Caco-2 (cell line): ENCODE measurements at regions not wholly inside any gene's neighbourhood (a gene's known extent, or its start where the extent isn't known, plus 50 kb on each side); places are given as distances from the start of the nearest gene placed in this dataset.

Source experiments
- BruUV-seq: library from RNA; stranded (reverse); fragments of 400-500 nt; replicated peaks from 2 replicates; lab custom pipeline; 2021; lab: Mats Ljungman, UMichigan
- CTCF ChIA-PET: fragments of 300-600 bp; sonication (Branson Sonifier 250); formaldehyde crosslinking; loops from one replicate; lab custom pipeline; 2022; ENCODE audit warnings: antibody characterized with exemption; lab: Charles Lee
- POLR2A ChIA-PET: fragments of 300-600 bp; sonication (Branson Sonifier 250); formaldehyde crosslinking; loops from one replicate; lab custom pipeline; 2022; ENCODE audit warnings: antibody characterized with exemption; lab: Charles Lee
- DNase-seq, 2 experiments: peaks; one replicate each; pipeline versions ENCODE4 v3.0.0 to v3.0.0-alpha.2; 2020 to 2022
- H3K27me3 ChIP-seq: replicated peaks from 2 replicates; pipeline ENCODE4 v1.6.0; 2011; ENCODE audit warnings: low read length; ENCODE audit not compliant: control insufficient read depth, insufficient read depth
- H3K36me3 ChIP-seq: 2 replicates; pipeline ENCODE4 v1.5.1; 2011; ENCODE audit warnings: low read length; ENCODE audit not compliant: control insufficient read depth, insufficient read depth
- H3K4me1 ChIP-seq: fragments of 250-450 bp; sonication (Bioruptor Pico); 2 replicates; pipeline ENCODE4 v1.5.1; 2020; ENCODE audit warnings: mild to moderate bottlenecking
- H3K4me3 ChIP-seq: 2 replicates; pipeline ENCODE4 v1.5.1; 2011; ENCODE audit warnings: low read depth, mild to moderate bottlenecking, control low read depth, low read length
- H3K9me3 ChIP-seq: fragments of 250-450 bp; sonication (Bioruptor Pico); 2 replicates; pipeline ENCODE4 v1.5.1; 2020; ENCODE audit warnings: mild to moderate bottlenecking, moderate library complexity
- H3K27ac Mint-ChIP-seq: one replicate; pipeline ENCODE4 v1.8.0; 2022; ENCODE audit warnings: mixed read lengths; ENCODE audit not compliant: unreplicated experiment
- H3K27me3 Mint-ChIP-seq: one replicate; pipeline ENCODE4 v1.8.0; 2022; ENCODE audit warnings: mixed read lengths; ENCODE audit not compliant: insufficient read depth, unreplicated experiment
- H3K36me3 Mint-ChIP-seq: one replicate; pipeline ENCODE4 v1.8.0; 2022; ENCODE audit warnings: mild to moderate bottlenecking, mixed read lengths; ENCODE audit not compliant: insufficient read depth, unreplicated experiment
- H3K4me1 Mint-ChIP-seq: one replicate; pipeline ENCODE4 v1.8.0; 2022; ENCODE audit warnings: low read depth, mixed read lengths; ENCODE audit not compliant: unreplicated experiment
- H3K4me3 Mint-ChIP-seq: one replicate; pipeline ENCODE4 v1.8.0; 2022; ENCODE audit warnings: mild to moderate bottlenecking, moderate library complexity, mixed read lengths; ENCODE audit not compliant: unreplicated experiment
- H3K9me3 Mint-ChIP-seq: one replicate; pipeline ENCODE4 v1.8.0; 2022; ENCODE audit warnings: mixed read lengths; ENCODE audit not compliant: unreplicated experiment
- CTCF ChIP-seq, 2 experiments: fragments of 200-600 bp in 1 of 2; IDR thresholded peaks; 1 replicate in 1 of 2; 2 replicates in 1 of 2; pipeline versions ENCODE4 v1.5.1 to v1.8.0; 2011 to 2022; ENCODE audit warnings: antibody characterized with exemption in 1 of 2, control low read depth in 1 of 2, inconsistent platforms in 1 of 2, low read depth in 1 of 2, low read length in 1 of 2, mild to moderate bottlenecking in 1 of 2, moderate library complexity in 1 of 2; ENCODE audit not compliant: insufficient read depth in 1 of 2, severe bottlenecking in 1 of 2, unreplicated experiment in 1 of 2
- intact Hi-C: fragments of 100-400 bp; cut with micrococcal nuclease; formaldehyde crosslinking; loops from one replicate; pipeline ENCODE4 v1.10.0; 2022; ENCODE audit not compliant: unreplicated experiment

DNA sequence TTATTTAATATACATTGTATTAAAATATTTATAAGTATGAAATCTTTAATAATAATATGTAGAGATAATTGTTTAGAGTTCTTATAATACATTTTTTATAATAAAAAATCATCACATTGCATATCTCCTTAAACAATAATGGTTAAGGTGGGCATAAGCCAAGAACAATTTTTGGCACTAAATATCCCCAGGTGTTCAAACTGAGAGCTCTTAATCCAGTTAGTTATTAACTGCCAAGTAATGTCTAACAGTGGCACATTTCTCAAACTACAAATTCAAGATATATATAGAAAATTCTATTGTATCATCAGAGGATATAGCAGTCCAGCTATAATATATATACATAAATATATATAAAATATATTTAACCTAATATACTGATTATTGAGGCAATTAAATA is 680.8 kb downstream of the SI start:
- intact Hi-C loops: no loop called here
- ChIA-PET POLR2A (no interaction called here), CTCF (no interaction called here)
- Histone ChIP-seq H3K4me3 (no peak overlapping the region), H3K36me3 (no peaks in the 10 kb centered on the region), H3K27me3 (no peaks in the 10 kb centered on the region), H3K9me3 (no peaks in the 10 kb centered on the region), H3K4me1 (no peaks in the 10 kb centered on the region)
- Mint-ChIP-seq H3K27me3 (no peaks in the 10 kb centered on the region), H3K4me3 (no peak overlapping the region), H3K9me3 (no peaks in the 10 kb centered on the region), H3K27ac (no peak overlapping the region), H3K36me3 (no peaks in the 10 kb centered on the region), H3K4me1 (no peaks in the 10 kb centered on the region)
- no peak for DNase-seq
- BruUV-seq: no TSS peak
- no peak for TF ChIP-seq CTCF (IDR thresholded peaks at IDR 0.05; ENCODE audit: insufficient read depth in 1 of 2, low read depth in 1 of 2, low read length in 1 of 2, severe bottlenecking in 1 of 2, unreplicated experiment in 1 of 2)

DNA sequence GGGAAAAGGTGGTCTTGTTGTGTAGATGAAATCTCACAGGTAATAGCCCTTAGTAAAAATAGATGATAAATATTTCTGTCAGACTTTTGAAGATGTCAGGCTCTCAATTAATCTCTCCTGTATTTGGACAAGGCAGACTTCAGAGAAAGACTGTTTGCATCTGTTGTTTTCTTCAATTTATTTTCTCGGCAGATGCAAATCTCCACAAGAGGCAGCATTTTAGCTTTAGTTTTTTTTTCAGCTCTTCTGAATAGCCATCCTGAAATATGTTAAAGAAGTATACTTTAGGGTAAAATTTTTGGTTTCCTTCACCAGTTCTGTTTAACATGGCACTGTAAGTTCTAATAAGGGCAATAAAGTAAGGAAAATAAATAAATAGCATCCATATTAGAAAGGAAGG is 685.1 kb downstream of the SI start:
- Histone ChIP-seq H3K9me3 (no peaks in the 10 kb centered on the region), H3K4me1 (no peaks in the 10 kb centered on the region), H3K36me3 (no peaks in the 10 kb centered on the region), H3K27me3 (no peaks in the 10 kb centered on the region), H3K4me3 (no peak overlapping the region)
- ChIA-PET POLR2A (no interaction called here), CTCF (no interaction called here)
- TF ChIP-seq CTCF (IDR thresholded peaks at IDR 0.05; ENCODE audit: insufficient read depth in 1 of 2, low read depth in 1 of 2, low read length in 1 of 2, severe bottlenecking in 1 of 2, unreplicated experiment in 1 of 2): no peak
- no peaks in the 10 kb centered on the region for H3K27me3 Mint-ChIP-seq
- no peaks in the 10 kb centered on the region for H3K4me1 Mint-ChIP-seq
- no TSS peak for BruUV-seq
- H3K27ac Mint-ChIP-seq: no peak overlapping the region
- no peak overlapping the region for H3K4me3 Mint-ChIP-seq
- H3K36me3 Mint-ChIP-seq: no peaks in the 10 kb centered on the region
- no peaks in the 10 kb centered on the region for H3K9me3 Mint-ChIP-seq
- intact Hi-C loops: no loop called here
- DNase-seq: no peak

GRCh38 chr3:164390046-164390445 is 688.2 kb downstream of the SI start:
- CTCF ChIA-PET: no interaction called here
- TF ChIP-seq CTCF (IDR thresholded peaks at IDR 0.05; ENCODE audit: insufficient read depth in 1 of 2, low read depth in 1 of 2, low read length in 1 of 2, severe bottlenecking in 1 of 2, unreplicated experiment in 1 of 2): peak in 1 of 2 experiments; percentile 5
- H3K4me3 Mint-ChIP-seq: no peak overlapping the region
- no peaks in the 10 kb centered on the region for H3K27me3 Mint-ChIP-seq
- DNase-seq: no peak
- POLR2A ChIA-PET: no interaction called here
- Histone ChIP-seq H3K4me3 (no peak overlapping the region), H3K4me1 (no peaks in the 10 kb centered on the region), H3K27me3 (no peaks in the 10 kb centered on the region), H3K36me3 (no peaks in the 10 kb centered on the region), H3K9me3 (no peaks in the 10 kb centered on the region)
- H3K36me3 Mint-ChIP-seq: no peaks in the 10 kb centered on the region
- H3K9me3 Mint-ChIP-seq: no peaks in the 10 kb centered on the region
- intact Hi-C loops: no loop called here
- H3K4me1 Mint-ChIP-seq: no peaks in the 10 kb centered on the region
- BruUV-seq: no TSS peak
- H3K27ac Mint-ChIP-seq: no peak overlapping the region
